HG03066 (cell line): ENCODE measurements at regions not wholly inside any gene's neighbourhood (a gene's known extent, or its start where the extent isn't known, plus 50 kb on each side); places are given as distances from the start of the nearest gene placed in this dataset.

Experiments
- ATAC-seq: cut with Tn5 transposase; IDR thresholded peaks from one replicate; pipeline ENCODE4 v1.9.1; 2021; ENCODE audit warnings: low read depth; ENCODE audit not compliant: unreplicated experiment

DNA sequence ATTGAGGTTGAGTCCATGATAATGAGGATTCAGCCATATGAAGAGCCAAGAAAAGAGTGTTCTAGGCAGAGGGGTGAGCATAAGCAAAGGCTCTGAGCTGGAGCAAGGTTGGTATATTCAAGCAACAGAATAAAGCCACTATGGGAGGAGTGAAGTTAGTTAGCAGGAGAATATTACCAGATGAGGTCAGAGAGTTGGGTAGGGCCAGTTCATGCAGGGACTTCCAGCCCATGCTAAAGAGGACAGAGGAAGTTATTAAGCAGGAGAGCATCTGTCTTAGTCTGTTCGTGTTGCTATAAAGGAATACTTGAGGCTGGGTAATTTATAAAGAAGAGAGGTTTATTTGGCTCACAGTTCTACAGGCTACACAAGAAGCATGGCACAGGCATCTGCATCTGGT is 57.1 kb upstream of the ATG10 start:
- no peak for ATAC-seq

DNA sequence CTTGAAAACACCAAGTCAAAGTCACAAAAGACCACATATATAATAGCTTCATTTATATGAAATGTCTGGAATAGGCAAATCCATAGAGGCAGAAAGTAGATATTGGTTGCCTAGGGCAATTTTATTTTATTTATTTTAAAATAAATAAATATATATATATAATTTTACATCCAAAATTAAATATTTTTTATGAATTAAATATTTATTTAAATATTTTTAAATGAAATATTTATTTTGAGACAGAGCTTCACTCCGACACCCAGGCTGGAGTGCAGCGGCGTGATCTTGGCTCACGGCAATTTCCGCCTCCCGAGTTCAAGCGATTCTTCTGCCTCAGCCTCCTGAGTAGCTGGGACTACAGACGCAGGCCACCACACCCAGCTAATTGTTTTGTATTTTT is 58.9 kb upstream of the ATG10 start:
- ATAC-seq: no peak

DNA sequence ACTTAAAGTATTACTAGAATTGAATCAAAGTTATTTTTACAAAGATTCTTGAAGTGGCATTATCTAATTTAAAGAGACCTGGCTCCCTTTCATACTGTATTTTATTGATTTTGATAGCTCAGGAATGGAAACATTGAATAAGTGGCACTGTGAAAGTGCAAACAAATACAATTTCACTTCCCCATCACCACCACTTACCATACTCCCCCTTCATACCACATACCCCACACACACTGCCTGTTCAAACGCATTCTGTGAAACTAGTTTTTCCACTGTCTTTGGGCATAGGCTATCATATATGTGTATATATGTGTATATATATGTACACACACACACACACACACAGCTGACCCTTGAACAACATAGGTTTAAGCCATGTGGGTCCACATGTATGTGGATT is 62.1 kb upstream of the ATG10 start:
- peak; percentile 68 for ATAC-seq

DNA sequence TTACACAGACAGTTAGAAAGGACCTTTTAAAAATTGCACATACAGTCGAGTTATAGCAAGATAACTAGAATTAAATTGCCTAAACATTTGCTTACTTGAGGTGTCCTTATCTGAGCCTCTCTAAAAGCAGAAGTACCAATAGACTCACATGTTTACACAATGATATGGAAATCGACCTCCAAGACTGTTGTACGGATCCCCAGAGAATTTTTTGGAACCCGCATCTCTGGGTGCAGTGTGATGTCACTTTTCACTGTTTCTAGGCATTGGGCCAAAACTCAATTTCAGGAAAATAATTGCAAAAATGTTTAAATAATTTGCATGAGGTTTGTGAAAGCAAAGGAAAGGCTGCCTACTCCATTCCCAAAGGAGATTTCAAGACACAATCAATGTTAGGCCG is 63.1 kb upstream of the ATG10 start:
- no peak for ATAC-seq

DNA sequence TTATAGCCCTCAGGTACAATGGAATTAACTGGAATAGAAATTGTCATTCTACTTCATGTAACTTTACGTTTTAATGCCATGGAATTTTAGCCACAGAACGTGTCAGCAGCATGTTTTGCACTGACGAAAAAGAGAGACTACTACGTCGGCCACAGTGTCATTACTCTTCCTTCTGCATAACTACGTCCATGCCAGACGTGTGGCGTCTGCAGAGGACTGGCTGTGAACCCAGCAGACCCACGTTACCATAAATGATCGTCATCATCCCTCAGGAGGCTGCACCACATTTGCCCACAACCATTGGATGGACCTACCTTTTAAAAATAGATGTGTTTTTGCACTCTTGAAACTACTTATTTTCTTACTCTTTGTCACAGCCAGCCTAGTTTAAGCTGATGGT is 63.8 kb upstream of the ATG10 start:
- no peak for ATAC-seq

DNA sequence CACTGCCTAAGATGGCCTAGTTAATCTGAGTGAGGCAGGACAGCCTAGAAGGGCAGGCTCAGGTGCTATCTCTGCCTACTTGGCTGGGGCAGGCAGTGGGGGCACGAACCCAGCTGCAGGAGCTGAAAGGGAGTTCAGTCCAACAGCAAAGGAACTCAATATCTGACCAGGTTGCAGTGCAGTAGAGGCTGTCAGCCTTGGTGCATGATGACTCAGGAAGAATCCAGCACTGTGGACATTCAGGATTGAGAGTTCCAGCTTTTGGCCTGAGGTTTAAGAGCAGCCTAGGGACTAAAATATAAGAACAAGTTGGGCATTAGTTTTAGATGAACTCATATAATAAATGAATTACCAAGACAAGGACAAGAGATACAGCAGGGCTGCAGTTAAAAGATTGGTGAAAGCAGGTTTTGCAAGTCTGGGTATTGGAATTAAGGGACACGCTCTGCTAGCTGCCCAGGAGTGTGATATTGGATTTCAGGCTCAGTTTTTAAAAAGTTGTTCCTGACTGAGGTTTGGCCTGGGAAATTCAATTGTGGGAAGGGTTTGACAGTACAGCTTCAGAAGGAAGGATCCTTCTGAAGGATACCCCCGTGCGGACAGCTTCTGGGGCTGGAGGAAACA is 64.7 kb upstream of the ATG10 start:
- ATAC-seq: no peak

DNA sequence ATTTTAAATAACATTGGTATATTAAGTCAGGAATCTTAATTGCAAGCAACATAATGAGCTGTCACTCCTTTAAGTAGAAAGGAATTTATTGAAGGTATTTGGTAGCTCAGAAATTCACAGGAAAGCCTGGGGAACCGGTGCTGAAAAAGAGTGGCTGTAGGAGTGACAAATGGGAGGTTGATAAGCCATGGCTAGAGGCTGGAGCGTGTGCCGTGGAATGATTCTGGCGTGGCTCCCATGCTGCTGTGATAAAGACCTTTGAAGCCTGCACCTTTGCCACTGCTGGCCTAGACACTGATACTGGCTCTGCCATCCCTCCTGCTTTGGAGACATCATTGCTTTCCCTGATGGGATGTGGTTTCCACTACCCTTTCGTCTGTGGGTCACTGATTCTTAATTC is 65.7 kb upstream of the ATG10 start:
- ATAC-seq: no peak

DNA sequence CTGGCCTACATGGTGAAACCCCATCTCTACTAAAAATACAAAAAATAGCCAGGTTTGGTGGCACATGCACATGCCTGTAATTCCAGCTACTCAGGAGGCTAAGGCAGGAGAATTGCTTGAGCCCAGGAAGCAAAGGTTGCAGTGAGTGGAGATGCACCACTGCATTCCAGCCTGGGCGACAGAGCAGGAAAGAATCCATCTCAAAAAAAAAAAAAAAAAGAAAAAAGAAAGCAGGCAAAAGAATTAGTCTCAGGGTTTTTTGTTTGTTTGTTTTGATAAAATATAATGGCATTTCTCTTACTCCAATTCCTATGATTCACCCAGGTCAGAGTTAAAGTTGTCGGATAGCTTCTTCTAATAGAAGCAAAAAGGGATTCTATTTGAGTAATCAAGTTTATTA is 67.0 kb upstream of the ATG10 start:
- ATAC-seq: no peak

DNA sequence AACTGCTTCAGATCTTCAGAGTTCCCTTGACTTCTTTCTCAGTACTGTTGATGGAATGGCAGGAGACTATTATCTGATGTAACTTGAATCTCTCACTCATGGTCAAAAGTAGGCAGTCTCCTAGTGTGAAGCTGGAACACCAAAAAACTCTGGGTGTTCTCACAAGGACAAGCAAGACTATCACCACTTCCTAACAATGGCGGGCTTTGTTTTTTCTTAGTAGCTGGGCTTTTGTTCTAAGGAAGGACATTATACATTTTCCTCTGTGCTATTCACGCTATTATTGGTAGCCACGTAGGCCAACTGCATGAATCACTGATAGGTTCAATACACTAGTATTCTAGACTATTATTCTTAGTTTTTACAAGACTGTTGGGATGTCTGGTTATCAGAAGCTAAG is 67.7 kb upstream of the ATG10 start:
- ATAC-seq: no peak

DNA sequence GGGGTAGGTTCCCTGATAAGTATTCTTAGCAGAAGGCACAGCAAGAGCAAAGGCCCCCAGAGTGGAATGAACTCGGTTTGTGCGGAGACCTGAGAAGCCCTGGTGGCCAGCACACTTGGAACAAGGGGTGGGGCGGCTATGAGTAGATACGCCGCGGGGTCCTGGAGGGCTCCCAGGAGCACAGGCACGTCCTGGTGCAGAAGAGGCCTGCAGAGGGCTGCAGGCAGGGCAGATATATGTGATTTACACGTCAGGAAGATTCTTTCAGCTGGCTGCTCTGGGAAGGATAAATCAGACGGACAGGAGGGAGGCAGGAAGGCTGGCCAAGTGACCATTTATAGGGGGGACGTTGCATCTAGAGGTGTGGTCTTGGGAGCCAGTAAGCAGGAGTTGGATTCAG is 70.2 kb upstream of the ATG10 start:
- no peak for ATAC-seq

DNA sequence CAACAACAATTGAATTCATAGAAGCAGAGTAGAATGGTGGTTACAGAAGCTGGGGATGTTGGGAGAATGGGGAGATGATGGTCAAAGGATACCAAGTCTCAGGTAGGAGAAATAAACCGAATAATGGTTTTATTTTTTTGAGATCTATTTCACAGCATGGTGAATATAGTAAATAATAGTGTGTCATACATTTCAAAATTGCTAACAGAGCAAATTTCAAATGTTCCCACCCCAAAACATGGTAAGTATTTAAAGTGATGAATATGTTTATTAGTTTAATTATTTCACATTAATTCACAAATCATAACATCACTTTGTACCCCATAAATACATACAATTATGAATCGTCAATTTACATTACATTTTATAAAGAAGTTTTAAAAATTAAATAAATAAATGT is 72.7 kb upstream of the ATG10 start:
- ATAC-seq: no peak

DNA sequence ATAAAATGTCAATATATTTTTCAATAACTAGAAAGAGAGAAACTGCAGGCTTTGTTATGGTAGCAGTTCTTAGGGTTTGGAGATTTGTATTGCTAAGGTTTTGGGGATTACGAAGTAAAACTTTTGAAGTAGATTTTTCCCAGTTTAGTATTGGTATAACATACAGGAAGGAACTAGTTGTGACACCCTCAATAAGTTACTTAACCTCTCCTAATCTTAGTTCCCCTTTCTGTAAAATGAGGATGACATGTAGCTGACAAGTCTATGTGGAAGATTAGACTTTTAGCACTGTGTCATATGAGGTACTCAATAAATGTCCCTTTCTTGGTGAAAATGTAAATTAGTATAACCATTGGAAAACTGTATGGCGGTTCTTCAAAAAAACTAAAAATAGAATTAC is 73.4 kb upstream of the ATG10 start:
- no peak for ATAC-seq

DNA sequence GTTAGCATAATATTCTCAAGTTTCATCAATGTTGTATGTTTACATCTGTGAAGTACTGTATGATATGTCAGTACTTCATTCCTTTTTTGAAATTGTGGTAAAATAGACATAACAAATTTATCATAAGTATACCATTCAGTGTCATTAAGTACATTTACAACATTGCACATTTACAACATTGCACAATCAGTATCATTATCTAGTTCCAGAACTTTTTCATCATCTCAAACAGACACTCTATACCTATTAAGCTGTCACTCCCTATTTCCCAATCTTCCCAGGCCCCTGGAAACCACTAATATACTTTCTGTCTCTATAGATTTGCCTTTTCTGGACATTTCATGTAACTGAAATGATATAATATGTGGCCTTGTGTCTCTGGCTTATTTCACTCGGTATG is 75.1 kb upstream of the ATG10 start:
- no peak for ATAC-seq

DNA sequence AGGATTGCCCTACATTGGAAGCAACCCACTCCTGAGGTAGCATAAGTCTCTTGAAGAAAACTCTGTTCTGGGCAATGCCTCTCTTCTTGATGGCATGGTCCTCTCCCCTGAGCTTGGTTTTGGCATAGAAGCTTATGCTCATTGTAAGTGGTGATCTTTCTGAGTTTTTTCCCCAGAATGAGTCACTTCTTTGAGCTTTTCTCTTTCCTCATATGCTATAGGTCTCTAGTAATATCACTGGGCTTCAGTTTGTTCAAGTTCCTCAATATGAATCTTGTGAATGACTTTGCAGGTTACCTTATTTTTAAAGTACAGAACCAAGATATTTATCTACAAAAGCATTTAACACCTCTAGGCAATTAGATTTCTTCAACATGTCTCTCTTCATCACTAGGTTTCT is 76.5 kb upstream of the ATG10 start:
- no peak for ATAC-seq

DNA sequence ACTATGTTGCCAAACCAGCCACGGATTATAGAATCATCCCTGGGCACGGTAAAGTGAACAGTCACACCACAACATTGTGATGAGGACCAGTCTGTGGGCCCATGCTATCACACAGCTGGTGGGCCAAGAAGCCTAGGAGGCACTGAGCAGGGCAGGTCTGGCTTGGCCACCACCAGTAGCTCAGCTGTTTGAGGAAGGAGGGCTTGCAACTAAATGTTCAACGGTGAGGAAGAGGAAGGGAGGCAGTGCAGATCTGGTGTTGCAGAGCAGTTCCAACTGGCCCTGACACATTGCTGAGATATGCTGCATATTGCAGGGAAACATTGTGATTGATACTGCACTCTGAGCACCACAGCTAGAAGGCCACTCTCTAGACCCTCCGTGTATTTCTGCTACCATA is 77.9 kb upstream of the ATG10 start:
- ATAC-seq: no peak

DNA sequence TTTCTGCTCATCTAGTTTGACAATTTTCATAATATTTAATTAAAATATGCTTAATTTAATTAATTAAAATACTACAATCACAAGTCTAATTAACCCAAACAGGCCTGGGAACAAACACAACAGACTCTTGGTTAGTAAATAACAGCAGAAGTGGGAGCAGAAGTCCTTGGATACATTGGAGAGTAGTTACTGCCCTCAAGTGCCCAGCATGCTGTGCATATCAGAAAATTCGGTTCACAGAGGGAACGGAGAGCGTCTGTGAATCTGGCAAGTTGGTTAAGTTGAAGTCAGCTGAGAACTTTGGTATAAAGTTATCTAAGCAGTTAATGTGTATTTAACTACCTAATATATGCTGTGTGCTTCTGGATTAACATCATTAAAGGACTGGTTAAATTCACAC is 87.0 kb upstream of the ATG10 start:
- no peak for ATAC-seq

DNA sequence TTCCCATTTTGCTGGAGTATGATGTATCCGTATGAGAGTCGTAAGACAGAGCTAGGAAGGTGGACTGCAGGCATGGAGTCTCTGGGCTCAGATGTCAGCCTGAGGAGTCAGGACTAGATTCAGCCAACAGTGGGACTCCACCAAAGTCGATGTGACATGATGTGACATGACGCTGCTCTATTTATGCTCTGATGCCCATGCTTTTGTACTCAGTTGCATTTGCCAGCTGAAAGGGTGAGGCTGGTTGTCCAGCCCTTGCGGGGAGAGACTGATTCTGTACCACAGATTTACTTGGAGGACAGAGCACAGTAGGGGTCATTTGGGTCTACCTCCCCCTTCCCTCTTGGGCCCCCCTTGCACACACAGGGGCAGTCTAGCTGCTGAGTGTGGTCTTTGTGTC is 88.5 kb upstream of the ATG10 start:
- no peak for ATAC-seq

DNA sequence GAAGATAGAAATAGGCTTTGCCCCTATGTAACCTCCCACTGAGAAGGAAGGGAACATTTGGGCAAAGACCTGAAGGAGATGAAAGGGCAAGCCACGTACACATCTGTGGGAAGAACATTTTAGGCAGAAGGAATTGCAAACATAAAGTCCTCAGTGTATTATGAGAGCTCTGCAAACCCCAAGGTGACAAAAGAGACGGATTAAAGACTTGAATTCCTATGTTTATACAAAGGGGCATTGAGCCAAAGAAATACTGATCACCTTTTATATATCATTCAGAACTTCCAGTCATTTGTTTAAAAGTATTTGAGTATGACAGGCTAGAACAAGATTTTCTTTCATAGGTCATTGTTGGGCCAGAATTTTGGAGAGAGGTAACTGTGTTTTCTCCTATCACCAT is 90.2 kb upstream of the ATG10 start:
- no peak for ATAC-seq

DNA sequence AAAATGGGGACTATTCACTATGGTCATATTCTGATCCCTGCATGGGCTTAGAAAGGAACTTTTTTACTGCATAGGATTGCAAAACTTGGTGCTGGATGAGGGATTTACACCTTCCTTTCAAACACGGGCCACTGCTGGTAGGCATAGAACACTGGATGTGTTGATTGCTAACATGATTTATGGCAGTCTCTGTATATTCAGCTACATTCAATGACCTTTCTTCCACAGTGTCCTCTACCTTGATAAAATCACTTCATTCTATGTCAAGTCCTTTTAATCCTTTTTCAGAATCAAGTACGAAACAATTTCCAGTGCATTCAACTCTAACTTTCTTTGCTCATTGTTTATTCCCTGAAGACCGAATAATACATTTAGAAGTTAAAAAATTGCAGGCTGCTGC is 91.9 kb upstream of the ATG10 start:
- ATAC-seq: no peak

DNA sequence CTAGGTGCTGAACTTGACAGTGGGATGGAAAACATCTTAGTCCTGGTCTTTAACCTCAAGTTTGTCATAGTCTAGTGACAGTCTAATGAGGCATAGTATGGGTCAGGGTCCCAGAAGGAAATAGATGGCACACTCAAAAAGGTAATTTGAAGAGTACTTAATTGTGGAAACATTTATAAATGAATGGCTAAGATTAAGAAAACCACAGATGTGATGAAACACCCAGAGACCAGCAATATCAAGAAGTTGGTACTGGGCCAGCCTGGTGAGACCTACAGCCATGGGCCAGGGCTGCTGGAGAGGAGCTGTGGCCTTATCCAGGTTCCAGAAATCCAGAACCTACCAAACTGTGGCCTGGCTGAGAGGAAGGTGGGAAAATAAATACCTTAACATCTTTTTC is 93.5 kb upstream of the ATG10 start:
- ATAC-seq: no peak

DNA sequence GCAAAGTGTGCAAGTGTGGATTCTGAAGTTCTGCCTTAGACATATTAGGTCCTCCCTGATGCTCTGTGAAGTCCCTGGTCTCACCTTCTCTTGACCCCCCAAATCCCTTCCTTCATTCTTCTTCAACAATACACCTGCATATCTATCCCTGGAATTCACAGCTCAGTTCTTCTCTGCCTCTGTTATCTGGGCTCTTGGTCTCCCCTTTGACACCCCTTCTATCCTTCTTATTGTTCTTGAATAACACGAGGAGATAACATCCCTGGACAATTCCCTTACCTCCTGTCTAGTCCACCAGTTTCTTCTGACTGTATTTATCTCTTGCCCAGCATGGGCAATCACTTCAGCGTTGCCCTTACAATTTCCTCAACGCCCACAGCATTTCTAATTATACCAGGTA is 104.8 kb upstream of the ATG10 start:
- no peak for ATAC-seq

DNA sequence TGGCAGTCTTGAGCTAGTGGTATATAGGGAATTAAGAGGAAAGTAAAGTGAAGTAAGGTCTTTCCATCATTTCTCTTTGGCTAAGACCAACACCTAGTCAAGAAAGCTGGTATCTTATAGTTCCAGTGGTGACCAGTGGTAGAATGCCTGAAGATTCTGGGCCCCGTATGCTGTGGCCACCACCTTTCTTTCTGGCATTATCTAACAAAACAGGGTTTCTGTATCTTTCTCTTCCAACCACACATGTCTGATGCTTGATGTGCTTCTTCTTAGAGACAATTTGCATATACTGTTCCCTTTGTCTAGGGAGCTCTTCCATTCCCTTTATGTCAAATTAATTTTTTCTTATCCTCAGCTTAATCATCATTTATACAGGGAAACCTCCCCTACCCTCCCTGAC is 109.9 kb upstream of the SSBP2 start:
- no peak for ATAC-seq

DNA sequence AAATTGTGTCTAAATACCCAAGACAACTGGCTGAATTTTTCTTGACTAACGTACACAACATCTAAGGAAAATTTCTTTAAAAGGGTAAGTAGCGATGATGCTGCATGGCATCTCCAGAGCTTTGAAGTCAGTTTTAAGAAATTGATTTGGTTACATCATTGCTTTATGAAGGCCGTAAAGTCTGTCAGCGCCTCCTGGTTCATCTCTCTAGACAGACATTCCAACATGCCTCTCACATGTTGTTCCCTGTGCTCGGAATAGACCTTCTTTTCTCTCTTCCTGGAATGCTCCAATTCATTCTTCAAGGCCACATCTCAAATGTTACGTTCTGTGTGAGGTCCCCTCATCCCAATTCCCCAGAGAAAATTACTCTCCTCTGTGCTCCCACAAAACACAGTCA is 108.7 kb upstream of the SSBP2 start:
- no peak for ATAC-seq
